NB4 (cell line): ENCODE measurements at regions not wholly inside any gene's neighbourhood (a gene's known extent, or its start where the extent isn't known, plus 50 kb on each side); places are given as distances from the start of the nearest gene placed in this dataset.
A peak's percentile ranks its signal among the peaks of the same experiment; 100 is the strongest.

ENCODE experiments used
- DNase-seq: peaks from one replicate; pipeline ENCODE4 v3.0.0; 2010; ENCODE audit warnings: low read depth
- H3K4me3 ChIP-seq: one replicate; pipeline ENCODE4 v1.5.1; 2011; ENCODE audit warnings: mild to moderate bottlenecking, low read depth, low read length, moderate library complexity
- MAX ChIP-seq: IDR thresholded peaks from 2 replicates; pipeline ENCODE4 v1.6.1; 2011; ENCODE audit warnings: low read depth, low read length
- MYC ChIP-seq: IDR thresholded peaks from 2 replicates; pipeline ENCODE4 v1.6.1; 2011; ENCODE audit warnings: low read depth, low read length
- POLR2A ChIP-seq: IDR thresholded peaks from 2 replicates; pipeline ENCODE4 v1.6.1; 2011; ENCODE audit warnings: mild to moderate bottlenecking; ENCODE audit not compliant: insufficient read length; ENCODE audit errors: extremely low read depth
- TF ChIP-seq, protein P1 (sequence below): IDR thresholded peaks from one replicate; pipeline ENCODE4 v1.5.1; 2012; ENCODE audit warnings: low read depth, low read length

DNA sequence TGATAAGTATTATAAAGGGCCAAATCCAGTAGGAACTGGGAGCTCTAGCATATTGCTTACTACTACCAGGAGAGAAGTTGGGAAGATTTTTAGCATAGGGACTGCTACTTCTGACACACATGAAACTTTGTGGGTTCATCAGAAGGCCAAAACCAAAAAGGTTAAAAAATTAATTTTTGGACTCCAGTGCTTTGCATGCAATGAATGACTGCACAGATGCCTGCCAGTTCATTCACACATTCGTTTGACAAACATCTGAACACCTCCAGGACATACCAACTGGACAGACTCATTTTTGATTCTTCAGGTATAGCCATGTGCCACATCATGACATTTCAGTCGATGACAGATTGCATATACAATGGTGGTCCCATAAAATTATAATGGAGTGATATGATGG lies 79.8 kb downstream of the MID1IP1 start:
- DNase-seq: no peak
- TF ChIP-seq, protein P1, sequence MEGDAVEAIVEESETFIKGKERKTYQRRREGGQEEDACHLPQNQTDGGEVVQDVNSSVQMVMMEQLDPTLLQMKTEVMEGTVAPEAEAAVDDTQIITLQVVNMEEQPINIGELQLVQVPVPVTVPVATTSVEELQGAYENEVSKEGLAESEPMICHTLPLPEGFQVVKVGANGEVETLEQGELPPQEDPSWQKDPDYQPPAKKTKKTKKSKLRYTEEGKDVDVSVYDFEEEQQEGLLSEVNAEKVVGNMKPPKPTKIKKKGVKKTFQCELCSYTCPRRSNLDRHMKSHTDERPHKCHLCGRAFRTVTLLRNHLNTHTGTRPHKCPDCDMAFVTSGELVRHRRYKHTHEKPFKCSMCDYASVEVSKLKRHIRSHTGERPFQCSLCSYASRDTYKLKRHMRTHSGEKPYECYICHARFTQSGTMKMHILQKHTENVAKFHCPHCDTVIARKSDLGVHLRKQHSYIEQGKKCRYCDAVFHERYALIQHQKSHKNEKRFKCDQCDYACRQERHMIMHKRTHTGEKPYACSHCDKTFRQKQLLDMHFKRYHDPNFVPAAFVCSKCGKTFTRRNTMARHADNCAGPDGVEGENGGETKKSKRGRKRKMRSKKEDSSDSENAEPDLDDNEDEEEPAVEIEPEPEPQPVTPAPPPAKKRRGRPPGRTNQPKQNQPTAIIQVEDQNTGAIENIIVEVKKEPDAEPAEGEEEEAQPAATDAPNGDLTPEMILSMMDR: no peak
- TF ChIP-seq POLR2A: no peak
- no peak for TF ChIP-seq MAX
- TF ChIP-seq MYC: no peak
- H3K4me3 ChIP-seq: no peak overlapping the region

DNA sequence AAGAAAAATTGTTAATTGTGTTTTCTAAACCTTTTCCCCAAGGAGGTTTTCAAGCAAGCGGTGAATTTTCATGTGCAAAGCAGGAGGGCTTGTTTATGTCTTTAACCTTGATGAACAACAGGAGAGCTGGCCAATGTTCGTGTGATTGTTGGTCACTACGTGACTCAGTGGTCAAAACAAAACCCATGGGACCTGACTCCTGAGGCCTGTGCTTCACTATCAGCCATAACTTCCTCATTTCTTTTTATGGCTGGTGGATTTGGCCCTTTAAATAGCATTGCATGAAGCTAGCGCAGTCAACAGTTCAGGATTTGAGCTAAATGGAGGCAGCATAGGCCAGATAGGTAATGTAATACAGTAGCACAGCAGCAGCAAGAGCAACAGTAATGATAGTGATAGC lies 80.5 kb downstream of the MID1IP1 start:
- no peak overlapping the region for H3K4me3 ChIP-seq
- TF ChIP-seq MAX (no peak), POLR2A (no peak), MYC (no peak)
- TF ChIP-seq, protein P1: no peak
- DNase-seq: peak; percentile 82

DNA sequence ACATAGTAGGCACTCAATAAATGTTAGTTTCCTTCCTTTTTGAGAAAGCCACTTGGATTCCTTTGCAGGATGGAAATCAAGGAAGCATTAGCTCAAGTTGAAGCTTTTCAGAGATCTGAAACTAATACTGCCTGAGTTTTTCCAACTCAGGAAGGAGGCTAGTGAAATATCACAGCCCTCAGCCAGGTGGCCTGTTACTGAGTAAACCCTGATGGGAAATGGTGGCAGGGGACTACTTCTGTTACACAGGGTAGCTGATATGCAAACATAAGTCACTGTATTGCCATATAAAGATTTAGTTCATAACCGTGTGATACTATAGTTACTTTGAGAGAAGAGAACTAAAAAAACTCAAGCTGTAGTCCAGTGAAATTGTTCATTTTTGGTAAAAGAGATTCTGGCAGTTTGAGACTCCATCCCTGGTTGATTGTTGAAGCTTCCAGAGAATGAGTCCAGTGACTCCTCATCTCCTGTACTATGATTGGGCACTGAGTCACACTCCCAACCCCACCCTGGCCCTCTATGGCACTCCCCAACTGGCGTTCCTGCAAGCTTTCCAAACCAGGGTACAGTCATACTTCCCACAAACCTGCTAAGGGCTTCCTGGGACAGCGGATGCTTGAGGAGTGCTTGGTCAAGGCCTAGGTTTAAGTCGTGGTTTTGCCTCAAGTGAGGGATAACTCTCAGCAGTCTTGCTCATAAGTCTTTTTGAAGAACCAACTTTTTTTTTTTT lies 81.8 kb downstream of the MID1IP1 start:
- TF ChIP-seq POLR2A (no peak), MAX (no peak), MYC (no peak)
- TF ChIP-seq, protein P1: no peak
- H3K4me3 ChIP-seq: no peak overlapping the region
- DNase-seq: peak; percentile 33

DNA sequence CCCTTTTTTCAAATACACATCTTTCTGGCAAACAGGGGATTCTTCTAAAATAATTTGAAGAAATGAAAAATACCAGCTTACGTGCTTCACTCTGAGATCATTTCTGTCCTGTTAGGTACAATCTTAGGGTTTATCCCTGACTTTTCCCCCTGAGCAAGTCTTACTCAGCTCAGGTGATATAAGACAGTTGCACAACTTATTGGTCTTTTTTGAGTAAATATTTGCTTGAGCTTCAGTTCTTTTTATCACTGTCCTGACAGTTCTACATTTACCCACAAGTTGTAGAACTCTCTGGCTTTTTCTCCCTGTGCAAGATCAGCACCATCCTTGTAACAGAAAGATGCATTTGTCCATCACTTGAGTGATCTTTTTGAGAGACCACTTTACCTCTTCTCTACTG lies 84.9 kb downstream of the MID1IP1 start:
- TF ChIP-seq MYC (no peak), POLR2A (no peak), MAX (no peak)
- TF ChIP-seq, protein P1: no peak
- DNase-seq: no peak
- H3K4me3 ChIP-seq: no peak overlapping the region

GRCh38 chrX:38887222-38887621 lies 86.0 kb downstream of the MID1IP1 start:
- no peak for DNase-seq
- no peak overlapping the region for H3K4me3 ChIP-seq
- TF ChIP-seq MYC (no peak), POLR2A (no peak), MAX (no peak)
- TF ChIP-seq, protein P1: no peak

GRCh38 chrX:38890326-38890725 lies 89.1 kb downstream of the MID1IP1 start:
- TF ChIP-seq, protein P1: no peak
- no peak for TF ChIP-seq MAX
- no peak for TF ChIP-seq POLR2A
- no peak for TF ChIP-seq MYC
- DNase-seq: no peak
- no peak overlapping the region for H3K4me3 ChIP-seq
